CD14-positive monocyte (primary cell): ENCODE measurements at regions not wholly inside any gene's neighbourhood (a gene's known extent, or its start where the extent isn't known, plus 50 kb on each side); places are given as distances from the start of the nearest gene placed in this dataset.
"Not testable (repeated sequence)": the region's sequence is repeated elsewhere in the genome, so short reads cannot be mapped to it uniquely, and the experiment has no call there.

Experiments
- DNase-seq, 3 donors: peaks; one replicate each; pipeline ENCODE4 v3.0.0-alpha.2; 2011 to 2022
- H2AFZ ChIP-seq: 2 replicates; pipeline ENCODE4 v1.6.0; 2012; ENCODE audit warnings: mild to moderate bottlenecking, low read depth, low read length, inconsistent platforms; ENCODE audit not compliant: insufficient read depth, poor library complexity, severe bottlenecking
- H3K27ac ChIP-seq, 2 donors: 1 replicate in 1 of 2; 2 replicates in 1 of 2; pipeline ENCODE4 v1.5.1; 2012 to 2013; ENCODE audit warnings: low read length in 2 of 2, control low read depth in 1 of 2, inconsistent platforms in 1 of 2, low read depth in 1 of 2, mild to moderate bottlenecking in 1 of 2
- H3K27me3 ChIP-seq, 2 donors: one replicate each; pipeline versions ENCODE4 v1.6.0 to v1.6.1; 2011 to 2013; ENCODE audit warnings: low read length in 2 of 2; ENCODE audit not compliant: control insufficient read depth in 2 of 2, insufficient read depth in 2 of 2
- H3K36me3 ChIP-seq, 2 donors: replicated peaks in 1 of 2; 1 replicate in 1 of 2; 2 replicates in 1 of 2; pipeline versions ENCODE4 v1.5.1 to v1.6.1; 2012 to 2013; ENCODE audit warnings: low read length in 2 of 2, control low read depth in 1 of 2, inconsistent platforms in 1 of 2, mild to moderate bottlenecking in 1 of 2; ENCODE audit not compliant: insufficient read depth in 2 of 2, control insufficient read depth in 1 of 2
- H3K4me1 ChIP-seq, 2 donors: 1 replicate in 1 of 2; 2 replicates in 1 of 2; pipeline versions ENCODE4 v1.5.1 to v1.6.1; 2012 to 2013; ENCODE audit warnings: low read length in 2 of 2, control low read depth in 1 of 2, inconsistent platforms in 1 of 2, mild to moderate bottlenecking in 1 of 2, moderate library complexity in 1 of 2; ENCODE audit not compliant: insufficient read depth in 2 of 2, control insufficient read depth in 1 of 2
- H3K4me2 ChIP-seq: replicated peaks from 2 replicates; pipeline ENCODE3; 2012; ENCODE audit warnings: low read length, moderate library complexity, mild to moderate bottlenecking; ENCODE audit not compliant: poor library complexity, severe bottlenecking; ENCODE audit errors: extremely low read depth
- H3K4me3 ChIP-seq, 3 experiments: fragments of 200-600 bp in 1 of 3; sonication (generic) in 1 of 3; replicated peaks in 1 of 3; 1 replicate in 2 of 3; 2 replicates in 1 of 3; pipeline ENCODE4 v1.5.1; 2011 to 2013; ENCODE audit warnings: low read length in 3 of 3, mild to moderate bottlenecking in 3 of 3, control low read depth in 2 of 3, low read depth in 2 of 3, inconsistent platforms in 1 of 3, moderate library complexity in 1 of 3
- H3K79me2 ChIP-seq: 2 replicates; pipeline ENCODE4 v1.6.0; 2012; ENCODE audit warnings: mild to moderate bottlenecking, control low read depth, inconsistent platforms, low read length, moderate library complexity; ENCODE audit not compliant: insufficient read depth
- H3K9ac ChIP-seq: 2 replicates; pipeline ENCODE4 v1.6.0; 2017; ENCODE audit warnings: low read length, mild to moderate bottlenecking; ENCODE audit not compliant: insufficient read depth, poor library complexity, severe bottlenecking
- H3K9me3 ChIP-seq, 2 donors: replicated peaks in 1 of 2; 1 replicate in 1 of 2; 2 replicates in 1 of 2; pipeline versions ENCODE4 v1.5.1 to v1.6.1; 2012 to 2013; ENCODE audit warnings: low read length in 2 of 2, control low read depth in 1 of 2; ENCODE audit not compliant: control insufficient read depth in 1 of 2, insufficient read depth in 1 of 2
- H4K20me1 ChIP-seq: 2 replicates; pipeline ENCODE4 v1.6.0; 2012; ENCODE audit warnings: mild to moderate bottlenecking, low read length, control low read depth, moderate library complexity; ENCODE audit not compliant: insufficient read depth
- H3K27ac Mint-ChIP-seq, 7 donors: one replicate each; pipeline ENCODE4 v1.8.0; 2020; ENCODE audit warnings: mild to moderate bottlenecking in 7 of 7, mixed read lengths in 7 of 7, moderate library complexity in 6 of 7, inconsistent platforms in 2 of 7
- H3K27me3 Mint-ChIP-seq, 3 donors: one replicate each; pipeline ENCODE4 v1.8.0; 2021 to 2022; ENCODE audit warnings: low read depth in 3 of 3, mild to moderate bottlenecking in 3 of 3, mixed read lengths in 3 of 3, moderate library complexity in 3 of 3, inconsistent platforms in 1 of 3
- H3K36me3 Mint-ChIP-seq, 2 donors: one replicate each; pipeline ENCODE4 v1.8.0; 2020; ENCODE audit warnings: mixed read lengths in 2 of 2, inconsistent platforms in 1 of 2, mild to moderate bottlenecking in 1 of 2
- H3K4me1 Mint-ChIP-seq: one replicate; pipeline ENCODE4 v1.8.0; 2020; ENCODE audit warnings: mild to moderate bottlenecking, mixed read lengths
- H3K4me3 Mint-ChIP-seq, 2 donors: one replicate each; pipeline ENCODE4 v1.8.0; 2020; ENCODE audit warnings: mild to moderate bottlenecking in 2 of 2, mixed read lengths in 2 of 2, moderate library complexity in 1 of 2
- H3K9me3 Mint-ChIP-seq, 7 donors: one replicate each; pipeline ENCODE4 v1.8.0; 2020 to 2022; ENCODE audit warnings: mixed read lengths in 7 of 7, mild to moderate bottlenecking in 6 of 7, moderate library complexity in 6 of 7, inconsistent platforms in 2 of 7
- CTCF ChIP-seq: fragments of 200-600 bp; IDR thresholded peaks from one replicate; pipeline ENCODE4 v1.8.0; 2022; ENCODE audit warnings: antibody characterized with exemption, mild to moderate bottlenecking
- WGBS: methylation state at CpG from one replicate; pipeline ENCODE4 v1.1.5; 2013; ENCODE audit warnings: missing lambda C conversion rate; ENCODE audit not compliant: insufficient coverage; 5-methylcytosine and 5-hydroxymethylcytosine counted together
- intact Hi-C, 2 donors: fragments of 100-400 bp; cut with micrococcal nuclease; formaldehyde crosslinking; loops; one replicate each; pipeline versions ENCODE4 v1.15.0 to v1.15.1; 2023

GRCh38 chr12:79998554-79998953 is 63.7 kb upstream of the PPP1R12A start:
- H3K4me3 ChIP-seq: no peak overlapping the region
- no peak for TF ChIP-seq CTCF

DNA sequence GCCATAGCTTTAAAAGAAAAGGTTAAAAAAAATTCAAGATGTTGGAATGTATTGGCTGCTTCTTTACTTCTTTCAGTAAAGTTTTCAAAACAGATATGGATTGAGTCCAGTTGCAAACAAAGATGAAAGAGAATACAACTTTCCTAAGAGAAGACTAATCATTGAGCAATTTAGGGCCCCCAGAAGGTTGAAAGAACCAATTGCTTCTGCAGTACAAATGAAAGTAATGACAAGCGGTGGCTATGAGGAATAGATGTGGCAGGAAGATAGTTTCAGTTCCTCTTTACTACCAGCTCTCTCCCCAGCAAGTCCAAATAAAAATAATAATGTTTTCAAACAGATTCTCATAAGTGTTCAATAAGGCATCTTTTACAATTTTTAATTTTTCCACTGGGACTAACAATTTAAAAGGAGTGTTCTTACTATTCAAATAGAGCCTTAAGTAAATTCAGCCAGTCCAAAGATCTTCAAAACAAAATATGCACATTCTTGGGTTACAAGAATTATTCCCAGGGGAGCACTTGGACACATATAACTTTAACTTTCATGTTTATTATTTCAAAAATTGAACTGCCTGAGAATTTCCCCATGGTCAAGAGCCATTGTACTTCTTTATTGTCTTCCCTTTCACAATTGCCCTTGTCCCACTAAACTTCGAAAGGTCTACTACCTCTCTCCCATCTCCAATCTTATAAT is 62.3 kb upstream of the PPP1R12A start:
- peak; percentile 2 to 41 (median 32) for DNase-seq
- Histone ChIP-seq H3K27ac (no peak overlapping the region), H3K4me2 (no peak overlapping the region), H4K20me1 (no peaks in the 10 kb centered on the region), H3K4me1 (no peaks in the 10 kb centered on the region), H3K4me3 (no peak overlapping the region), H3K9me3 (no peaks in the 10 kb centered on the region), H2AFZ (no peak overlapping the region), H3K36me3 (no peaks in the 10 kb centered on the region), H3K79me2 (no peaks in the 10 kb centered on the region), H3K9ac (no peak overlapping the region), H3K27me3 (no peaks in the 10 kb centered on the region)
- Mint-ChIP-seq H3K4me3 (no peak overlapping the region), H3K27me3 (peaks cover 0 to 3% (median 0%) of the 10 kb centered on the region in 3 donors), H3K4me1 (peaks cover 4% of the 10 kb centered on the region), H3K36me3 (no peaks in the 10 kb centered on the region), H3K27ac (no peak overlapping the region), H3K9me3 (peaks cover 0 to 4% (median 0%) of the 10 kb centered on the region in 7 donors)
- WGBS: no CpG with 5 or more reads among the region's 2 CpGs
- intact Hi-C loops: no loop called here
- no peak for TF ChIP-seq CTCF

More at GRCh38 chr12:79998554-79998953, 63.7 kb upstream of the PPP1R12A start:
- no peak overlapping the region for H3K4me3 Mint-ChIP-seq
- no peak overlapping the region for H3K4me2 ChIP-seq
- H3K79me2 ChIP-seq: no peaks in the 10 kb centered on the region
- intact Hi-C loops: no loop called here
- no peak overlapping the region for H3K27ac Mint-ChIP-seq
- H3K4me1 ChIP-seq: no peaks in the 10 kb centered on the region
- H3K9me3 ChIP-seq: no peaks in the 10 kb centered on the region
- DNase-seq: no peak
- H3K4me1 Mint-ChIP-seq: peaks cover 4% of the 10 kb centered on the region
- H3K36me3 ChIP-seq: no peaks in the 10 kb centered on the region
- no peaks in the 10 kb centered on the region for H3K36me3 Mint-ChIP-seq
- no peak overlapping the region for H3K27ac ChIP-seq
- peaks cover 0 to 7% (median 0%) of the 10 kb centered on the region in 3 donors for H3K27me3 Mint-ChIP-seq
- H2AFZ ChIP-seq: no peak overlapping the region
- no peaks in the 10 kb centered on the region for H4K20me1 ChIP-seq
- no peaks in the 10 kb centered on the region for H3K27me3 ChIP-seq
- H3K9ac ChIP-seq: no peak overlapping the region
- no CpG with 5 or more reads among the region's 1 CpG for WGBS
- peaks cover 0 to 9% (median 0%) of the 10 kb centered on the region in 7 donors for H3K9me3 Mint-ChIP-seq

- H3K4me3 ChIP-seq, H3K4me1 Mint-ChIP-seq, H3K27me3 ChIP-seq, DNase-seq, intact Hi-C loops, H3K27ac ChIP-seq, H3K36me3 ChIP-seq, H3K27ac Mint-ChIP-seq, H3K4me3 Mint-ChIP-seq, H3K79me2 ChIP-seq, H3K9ac ChIP-seq, H4K20me1 ChIP-seq, H3K36me3 Mint-ChIP-seq, H3K9me3 ChIP-seq, H3K9me3 Mint-ChIP-seq, H3K4me2 ChIP-seq, H3K4me1 ChIP-seq, H3K27me3 Mint-ChIP-seq, H2AFZ ChIP-seq: not testable (repeated sequence)
- no CpG with 5 or more reads among the region's 7 CpGs for WGBS
Observed at GRCh38 chr12:79995385-79996084, 60.6 kb upstream of the PPP1R12A start.
